ENCODE measurements at regions not wholly inside any gene's neighbourhood (a gene's known extent, or its start where the extent isn't known, plus 50 kb on each side); places are given as distances from the start of the nearest gene placed in this dataset.

- TF ChIP-seq, protein P1, sequence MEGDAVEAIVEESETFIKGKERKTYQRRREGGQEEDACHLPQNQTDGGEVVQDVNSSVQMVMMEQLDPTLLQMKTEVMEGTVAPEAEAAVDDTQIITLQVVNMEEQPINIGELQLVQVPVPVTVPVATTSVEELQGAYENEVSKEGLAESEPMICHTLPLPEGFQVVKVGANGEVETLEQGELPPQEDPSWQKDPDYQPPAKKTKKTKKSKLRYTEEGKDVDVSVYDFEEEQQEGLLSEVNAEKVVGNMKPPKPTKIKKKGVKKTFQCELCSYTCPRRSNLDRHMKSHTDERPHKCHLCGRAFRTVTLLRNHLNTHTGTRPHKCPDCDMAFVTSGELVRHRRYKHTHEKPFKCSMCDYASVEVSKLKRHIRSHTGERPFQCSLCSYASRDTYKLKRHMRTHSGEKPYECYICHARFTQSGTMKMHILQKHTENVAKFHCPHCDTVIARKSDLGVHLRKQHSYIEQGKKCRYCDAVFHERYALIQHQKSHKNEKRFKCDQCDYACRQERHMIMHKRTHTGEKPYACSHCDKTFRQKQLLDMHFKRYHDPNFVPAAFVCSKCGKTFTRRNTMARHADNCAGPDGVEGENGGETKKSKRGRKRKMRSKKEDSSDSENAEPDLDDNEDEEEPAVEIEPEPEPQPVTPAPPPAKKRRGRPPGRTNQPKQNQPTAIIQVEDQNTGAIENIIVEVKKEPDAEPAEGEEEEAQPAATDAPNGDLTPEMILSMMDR (IDR thresholded peaks at IDR 0.05; ENCODE audit: insufficient read depth, missing control alignments): no peak
- FAIRE-seq: no peak
- DNase-seq (ENCODE audit: insufficient read length, low spot score): no peak
These were observed 838.1 kb downstream of the TBL1XR1 start for GRCh38 chr3:176359211-176359610.

DNA sequence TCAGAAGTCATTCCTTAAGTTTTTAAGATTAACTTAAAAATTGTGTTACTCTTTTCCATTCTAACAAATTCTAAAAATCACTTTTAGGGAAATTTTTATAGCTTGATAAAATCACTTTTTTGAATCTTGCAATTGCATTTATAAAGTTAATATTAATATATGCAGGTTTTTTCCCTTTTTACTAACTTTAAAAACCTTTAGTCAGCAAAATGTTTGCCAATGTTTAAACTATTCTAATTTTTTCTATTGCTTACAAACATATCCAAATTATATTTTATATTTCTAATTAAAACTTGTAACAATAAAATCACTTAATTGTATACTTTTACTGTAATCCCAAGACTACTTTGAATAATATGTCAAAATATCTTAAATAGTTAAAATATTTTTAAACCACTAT, 839.4 kb downstream of the TBL1XR1 start:
- no peak for DNase-seq (ENCODE audit: insufficient read length, low spot score)
- FAIRE-seq: no peak
- TF ChIP-seq, protein P1 (IDR thresholded peaks at IDR 0.05; ENCODE audit: insufficient read depth, missing control alignments): no peak

- no peak for DNase-seq (ENCODE audit: insufficient read length, low spot score)
- TF ChIP-seq, protein P1 (IDR thresholded peaks at IDR 0.05; ENCODE audit: insufficient read depth, missing control alignments): no peak
- FAIRE-seq: no peak
These were observed 842.4 kb downstream of the TBL1XR1 start for GRCh38 chr3:176354843-176355242.

DNA sequence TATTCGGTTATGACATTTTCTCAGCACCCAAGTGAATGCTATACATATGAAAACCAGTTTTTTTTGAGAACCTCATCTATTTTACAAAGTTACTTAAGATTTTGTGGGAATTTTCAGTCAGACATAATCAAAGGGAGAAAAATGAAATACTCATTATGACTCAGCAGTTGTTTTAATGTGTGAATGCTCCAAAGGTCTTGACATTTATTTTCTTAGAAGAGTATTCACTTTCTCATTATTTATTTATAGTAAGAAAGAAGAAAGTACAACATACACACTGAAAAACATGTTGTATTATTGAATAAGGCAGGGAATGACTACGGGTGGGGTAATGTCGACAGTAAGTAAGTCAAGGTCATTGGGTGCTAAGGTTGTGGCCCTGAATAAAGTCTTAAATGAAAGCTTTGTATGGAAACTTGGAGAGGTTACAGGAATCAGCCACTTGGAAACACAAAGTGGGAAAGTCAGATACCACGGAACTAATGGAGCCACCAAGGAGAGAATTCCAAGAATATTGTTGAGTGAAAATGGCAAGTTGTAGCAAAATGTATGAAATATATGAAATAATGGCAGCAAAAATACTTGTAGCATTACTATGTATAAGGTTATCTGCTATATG, 844.5 kb downstream of the TBL1XR1 start:
- TF ChIP-seq, protein P1 (IDR thresholded peaks at IDR 0.05; ENCODE audit: insufficient read depth, missing control alignments): no peak
- FAIRE-seq: no peak
- DNase-seq (ENCODE audit: insufficient read length, low spot score): no peak

GRCh38 chr3:176351408-176351807, 845.9 kb downstream of the TBL1XR1 start:
- TF ChIP-seq, protein P1 (IDR thresholded peaks at IDR 0.05; ENCODE audit: insufficient read depth, missing control alignments): no peak
- DNase-seq (ENCODE audit: insufficient read length, low spot score): no peak
- FAIRE-seq: no peak

- no peak for FAIRE-seq
- TF ChIP-seq, protein P1 (IDR thresholded peaks at IDR 0.05; ENCODE audit: insufficient read depth, missing control alignments): no peak
- DNase-seq (ENCODE audit: insufficient read length, low spot score): no peak
These were observed 847.6 kb downstream of the TBL1XR1 start for GRCh38 chr3:176349706-176350105.

- TF ChIP-seq, protein P1 (IDR thresholded peaks at IDR 0.05; ENCODE audit: insufficient read depth, missing control alignments): no peak
- DNase-seq (ENCODE audit: insufficient read length, low spot score) (no peak), FAIRE-seq (no peak)
These were observed 849.7 kb downstream of the TBL1XR1 start for GRCh38 chr3:176347424-176348146.

Measured in D721Med (cell line).